ENCODE measurements at regions not wholly inside any gene's neighbourhood (a gene's known extent, or its start where the extent isn't known, plus 50 kb on each side); places are given as distances from the start of the nearest gene placed in this dataset.

DNA sequence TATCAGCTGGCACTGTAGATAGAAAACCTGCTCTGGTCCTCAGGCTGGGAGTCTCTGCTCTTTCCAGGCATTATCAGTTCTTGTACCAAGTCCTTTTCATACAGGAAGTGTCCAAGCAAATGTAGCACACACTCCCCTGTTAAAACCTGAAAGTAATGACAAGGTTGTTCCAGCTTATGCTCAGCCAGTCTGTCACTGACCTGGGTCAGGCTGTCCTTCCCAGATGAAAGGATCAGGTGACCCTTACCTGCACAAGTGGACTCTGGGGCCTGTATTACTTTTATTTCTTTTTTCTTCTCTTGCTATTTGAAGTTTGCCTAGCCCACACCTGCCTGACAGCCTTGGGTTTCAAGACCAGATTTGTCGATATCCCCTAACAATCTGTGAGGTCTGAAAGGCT is 156.3 kb upstream of the SESN3 start:
- H3K4me1 ChIP-seq: peaks cover 0 to 25% (median 10%) of the 10 kb centered on the region in 4 donors
- ATAC-seq (peak; percentile 54 to 72 (median 66)), DNase-seq (no peak)
- TF ChIP-seq, protein P1, sequence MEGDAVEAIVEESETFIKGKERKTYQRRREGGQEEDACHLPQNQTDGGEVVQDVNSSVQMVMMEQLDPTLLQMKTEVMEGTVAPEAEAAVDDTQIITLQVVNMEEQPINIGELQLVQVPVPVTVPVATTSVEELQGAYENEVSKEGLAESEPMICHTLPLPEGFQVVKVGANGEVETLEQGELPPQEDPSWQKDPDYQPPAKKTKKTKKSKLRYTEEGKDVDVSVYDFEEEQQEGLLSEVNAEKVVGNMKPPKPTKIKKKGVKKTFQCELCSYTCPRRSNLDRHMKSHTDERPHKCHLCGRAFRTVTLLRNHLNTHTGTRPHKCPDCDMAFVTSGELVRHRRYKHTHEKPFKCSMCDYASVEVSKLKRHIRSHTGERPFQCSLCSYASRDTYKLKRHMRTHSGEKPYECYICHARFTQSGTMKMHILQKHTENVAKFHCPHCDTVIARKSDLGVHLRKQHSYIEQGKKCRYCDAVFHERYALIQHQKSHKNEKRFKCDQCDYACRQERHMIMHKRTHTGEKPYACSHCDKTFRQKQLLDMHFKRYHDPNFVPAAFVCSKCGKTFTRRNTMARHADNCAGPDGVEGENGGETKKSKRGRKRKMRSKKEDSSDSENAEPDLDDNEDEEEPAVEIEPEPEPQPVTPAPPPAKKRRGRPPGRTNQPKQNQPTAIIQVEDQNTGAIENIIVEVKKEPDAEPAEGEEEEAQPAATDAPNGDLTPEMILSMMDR (IDR thresholded peaks at IDR 0.05): no peak
- TF ChIP-seq POLR2A (IDR thresholded peaks at IDR 0.05): no peak
- H3K36me3 ChIP-seq: no peaks in the 10 kb centered on the region
- 67% methylated on average over 1 of the region's 1 CpG for WGBS (ENCODE audit: insufficient coverage, low coverage, low lambda C conversion rate, missing lambda C conversion rate)
- intact Hi-C loops (cut with DNase I): no loop called here
- no peaks in the 10 kb centered on the region for H3K27me3 ChIP-seq
- H3K4me3 ChIP-seq: no peak overlapping the region
- no peaks in the 10 kb centered on the region for H3K9me3 ChIP-seq
- peak overlapping the region in 1 of 3 donors; percentile 59 for H3K27ac ChIP-seq

DNA sequence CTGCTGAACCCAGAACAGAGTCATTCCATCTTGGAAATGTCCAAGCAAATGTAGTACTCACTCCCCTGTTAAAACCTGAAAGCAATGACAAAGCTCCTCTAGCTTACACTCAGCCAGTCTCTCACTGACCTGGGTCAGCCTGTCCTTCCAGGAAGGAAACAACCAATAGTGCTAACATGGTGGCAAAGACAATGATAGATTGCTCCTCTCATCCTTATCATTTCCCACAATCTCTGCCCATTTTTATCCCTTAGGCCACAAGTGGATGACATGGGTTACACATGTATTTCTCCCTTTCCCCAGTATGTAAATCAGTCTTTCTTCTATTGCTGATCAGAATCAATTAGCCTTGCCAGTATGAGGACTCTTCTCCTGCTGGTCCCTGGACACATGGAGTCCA is 154.6 kb upstream of the SESN3 start:
- no peak for DNase-seq
- H3K27me3 ChIP-seq: no peaks in the 10 kb centered on the region
- no peak overlapping the region for H3K4me3 ChIP-seq
- H3K27ac ChIP-seq: no peak overlapping the region
- H3K36me3 ChIP-seq: no peaks in the 10 kb centered on the region
- no peak for TF ChIP-seq POLR2A (IDR thresholded peaks at IDR 0.05)
- TF ChIP-seq, protein P1 (IDR thresholded peaks at IDR 0.05): no peak
- no peak for ATAC-seq
- intact Hi-C loops (cut with DNase I): no loop called here
- H3K9me3 ChIP-seq: no peaks in the 10 kb centered on the region
- peaks cover 0 to 25% (median 10%) of the 10 kb centered on the region in 4 donors for H3K4me1 ChIP-seq

GRCh38 chr11:95379479-95379878 is 148.5 kb upstream of the SESN3 start:
- ATAC-seq (no peak), DNase-seq (no peak)
- no peaks in the 10 kb centered on the region for H3K9me3 ChIP-seq
- TF ChIP-seq, protein P1 (IDR thresholded peaks at IDR 0.05): no peak
- H3K36me3 ChIP-seq: no peaks in the 10 kb centered on the region
- intact Hi-C loops (cut with DNase I): no loop called here
- no peak overlapping the region for H3K27ac ChIP-seq
- H3K4me1 ChIP-seq: no peaks in the 10 kb centered on the region
- H3K27me3 ChIP-seq: no peaks in the 10 kb centered on the region
- H3K4me3 ChIP-seq: no peak overlapping the region

- Histone ChIP-seq H3K36me3 (no peaks in the 10 kb centered on the region), H3K27ac (no peak overlapping the region), H3K4me1 (no peaks in the 10 kb centered on the region), H3K4me3 (no peak overlapping the region), H3K9me3 (no peaks in the 10 kb centered on the region), H3K27me3 (no peaks in the 10 kb centered on the region)
- no CpG with 5 or more reads among the region's 1 CpG for WGBS (ENCODE audit: insufficient coverage, low coverage, low lambda C conversion rate, missing lambda C conversion rate)
- TF ChIP-seq POLR2A (IDR thresholded peaks at IDR 0.05): no peak
- no peak for DNase-seq
- ATAC-seq: no peak
- intact Hi-C loops (cut with DNase I): no loop called here
Observed at GRCh38 chr11:95378789-95379188, 147.8 kb upstream of the SESN3 start.

DNA sequence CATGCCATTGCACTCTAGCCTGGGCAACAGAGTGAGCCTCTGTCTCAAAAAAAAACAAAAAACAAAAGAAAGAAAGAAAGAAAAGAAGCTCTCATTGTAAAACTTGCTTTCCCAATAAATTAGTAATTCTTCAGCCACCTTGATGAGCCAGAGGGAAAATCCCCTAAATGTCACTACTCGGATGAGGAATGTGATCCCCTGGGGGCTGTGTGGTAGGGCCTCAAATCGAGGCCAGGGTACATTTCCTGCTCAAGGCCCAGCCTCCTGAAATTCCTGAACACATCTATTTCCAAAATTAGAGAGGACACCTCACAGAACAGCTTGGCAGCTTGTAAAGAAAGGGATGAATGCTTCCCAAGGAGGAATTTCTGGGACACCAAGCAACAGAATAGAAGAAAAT is 147.1 kb upstream of the SESN3 start:
- intact Hi-C loops (cut with DNase I): no loop called here

More for the DNA sequence above, 147.1 kb upstream of the SESN3 start:
- no peak for DNase-seq
- TF ChIP-seq, protein P1 (IDR thresholded peaks at IDR 0.05): no peak
- TF ChIP-seq POLR2A (IDR thresholded peaks at IDR 0.05): no peak
- 17% methylated on average over 1 of the region's 2 CpGs for WGBS (ENCODE audit: insufficient coverage, low coverage, low lambda C conversion rate, missing lambda C conversion rate)
- Histone ChIP-seq H3K27me3 (no peaks in the 10 kb centered on the region), H3K4me1 (no peaks in the 10 kb centered on the region), H3K4me3 (no peak overlapping the region), H3K9me3 (no peaks in the 10 kb centered on the region), H3K36me3 (no peaks in the 10 kb centered on the region), H3K27ac (no peak overlapping the region)
- ATAC-seq: no peak

Measured in right lobe of liver (tissue), 6 donors.